IPS-15b (cell line): ENCODE measurements at regions not wholly inside any gene's neighbourhood (a gene's known extent, or its start where the extent isn't known, plus 50 kb on each side); places are given as distances from the start of the nearest gene placed in this dataset.

ENCODE experiments used
- H3K27me3 ChIP-seq: one replicate; pipeline ENCODE4 v1.6.1; 2013; ENCODE audit warnings: low read length; ENCODE audit not compliant: control insufficient read depth, insufficient read depth
- H3K36me3 ChIP-seq: one replicate; pipeline ENCODE4 v1.6.1; 2013; ENCODE audit warnings: low read length; ENCODE audit not compliant: control insufficient read depth, insufficient read depth
- H3K4me1 ChIP-seq: one replicate; pipeline ENCODE4 v1.6.1; 2013; ENCODE audit warnings: mild to moderate bottlenecking, low read length; ENCODE audit not compliant: control insufficient read depth, insufficient read depth
- H3K4me3 ChIP-seq: one replicate; pipeline ENCODE4 v1.5.1; 2013; ENCODE audit warnings: low read depth, low read length
- H3K9ac ChIP-seq: one replicate; pipeline ENCODE4 v1.6.1; 2013; ENCODE audit warnings: low read depth, mild to moderate bottlenecking, low read length
- H3K9me3 ChIP-seq: one replicate; pipeline ENCODE4 v1.6.1; 2013; ENCODE audit warnings: mild to moderate bottlenecking, low read length; ENCODE audit not compliant: control insufficient read depth, insufficient read depth

DNA sequence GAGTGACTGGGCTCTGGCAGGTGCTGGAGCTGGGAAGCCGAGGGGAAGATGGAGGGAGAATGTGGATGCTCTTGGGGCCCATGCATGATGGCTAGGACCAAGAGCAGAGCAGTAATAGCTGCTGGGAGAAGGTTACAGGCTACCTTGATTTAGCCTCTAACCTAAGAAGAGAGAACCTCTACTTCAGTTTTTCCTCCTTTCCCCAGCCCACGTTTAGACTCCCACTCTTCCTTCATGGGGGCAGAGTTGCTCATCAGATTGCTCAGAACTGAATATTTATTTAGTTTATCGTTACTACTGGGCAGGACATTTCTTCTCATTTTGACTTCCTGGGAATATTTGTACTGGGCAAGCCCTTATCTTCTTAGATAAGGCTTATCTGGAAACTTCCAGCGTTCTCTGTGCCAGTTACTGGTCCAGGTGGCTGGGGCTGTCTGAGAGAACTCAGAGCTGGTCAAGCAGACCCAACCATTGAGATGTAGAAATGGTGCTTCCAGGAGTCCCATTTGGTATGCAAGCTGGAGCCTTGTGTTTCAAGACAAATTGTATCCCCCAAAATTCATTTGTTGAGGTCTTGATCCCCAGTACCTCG is 442.9 kb upstream of the BOD1L1 start:
- no peak overlapping the region for H3K4me3 ChIP-seq
- no peak overlapping the region for H3K9ac ChIP-seq
- no peaks in the 10 kb centered on the region for H3K36me3 ChIP-seq
- no peaks in the 10 kb centered on the region for H3K27me3 ChIP-seq
- H3K9me3 ChIP-seq = peaks cover 12% of the 10 kb centered on the region
- no peaks in the 10 kb centered on the region for H3K4me1 ChIP-seq

DNA sequence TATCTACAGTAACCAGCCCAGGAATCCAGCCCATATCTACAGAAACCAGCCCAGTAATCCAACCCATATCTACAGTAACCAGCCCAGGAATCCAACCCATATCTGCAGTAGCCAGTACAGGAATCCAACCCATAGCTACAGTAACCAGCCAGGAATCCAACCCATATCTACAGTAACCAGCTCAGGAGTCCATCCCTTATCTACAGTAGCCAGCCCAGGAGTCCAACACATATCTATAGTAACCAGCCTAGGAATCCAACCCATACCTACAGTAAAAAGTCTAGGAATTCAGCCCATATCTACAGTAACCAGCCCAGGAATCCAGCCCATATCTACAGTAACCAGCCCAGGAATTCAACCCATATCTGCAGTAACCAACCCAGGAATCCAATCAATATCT is 445.0 kb upstream of the BOD1L1 start:
- Histone ChIP-seq H3K4me3 (no peak overlapping the region), H3K4me1 (no peaks in the 10 kb centered on the region), H3K9me3 (peaks cover 12% of the 10 kb centered on the region), H3K9ac (no peak overlapping the region), H3K27me3 (no peaks in the 10 kb centered on the region), H3K36me3 (no peaks in the 10 kb centered on the region)

DNA sequence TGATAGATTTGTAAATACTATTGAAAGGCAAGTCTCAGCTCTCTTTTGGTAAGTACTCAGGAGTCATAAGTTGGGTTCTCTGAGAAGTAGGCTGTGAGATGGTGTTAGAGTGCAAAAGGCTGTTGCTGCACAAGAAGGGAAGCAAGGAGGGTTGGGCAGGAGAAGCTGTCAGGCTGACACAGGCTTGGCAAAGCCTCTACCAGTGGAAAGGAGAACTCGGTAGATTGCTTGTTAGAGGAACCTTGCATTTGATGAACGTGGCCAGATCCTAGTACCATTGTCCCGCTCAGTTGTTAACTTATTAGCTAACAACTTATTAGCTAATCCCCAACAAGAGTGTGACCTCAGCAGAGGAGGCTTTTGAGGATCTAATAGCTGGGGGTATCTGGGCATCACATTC is 449.3 kb upstream of the BOD1L1 start:
- no peaks in the 10 kb centered on the region for H3K27me3 ChIP-seq
- no peaks in the 10 kb centered on the region for H3K36me3 ChIP-seq
- H3K9me3 ChIP-seq = peaks cover 7% of the 10 kb centered on the region
- no peaks in the 10 kb centered on the region for H3K4me1 ChIP-seq
- H3K4me3 ChIP-seq = no peak overlapping the region
- H3K9ac ChIP-seq = no peak overlapping the region

DNA sequence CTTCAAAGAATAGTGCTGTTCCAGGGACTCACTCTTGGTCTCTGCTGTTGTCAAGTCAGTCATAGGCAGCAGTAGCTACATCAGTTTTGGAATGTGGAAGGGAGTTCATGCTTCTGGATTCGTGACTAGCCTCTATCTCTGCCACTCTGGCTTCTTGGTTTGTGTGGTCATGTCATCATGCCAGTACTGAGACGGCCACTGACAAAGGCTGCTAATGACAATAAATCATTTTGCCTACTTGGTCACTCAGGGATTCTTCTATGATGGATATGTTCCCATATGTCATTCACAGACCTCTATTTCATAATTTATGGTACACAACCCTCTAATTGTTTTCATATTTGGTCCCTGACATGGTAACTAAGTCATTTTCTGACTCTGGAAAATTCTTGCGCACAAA is 450.8 kb upstream of the BOD1L1 start:
- no peak overlapping the region for H3K9ac ChIP-seq
- H3K4me1 ChIP-seq = no peaks in the 10 kb centered on the region
- no peaks in the 10 kb centered on the region for H3K9me3 ChIP-seq
- no peaks in the 10 kb centered on the region for H3K36me3 ChIP-seq
- H3K4me3 ChIP-seq = no peak overlapping the region
- no peaks in the 10 kb centered on the region for H3K27me3 ChIP-seq

DNA sequence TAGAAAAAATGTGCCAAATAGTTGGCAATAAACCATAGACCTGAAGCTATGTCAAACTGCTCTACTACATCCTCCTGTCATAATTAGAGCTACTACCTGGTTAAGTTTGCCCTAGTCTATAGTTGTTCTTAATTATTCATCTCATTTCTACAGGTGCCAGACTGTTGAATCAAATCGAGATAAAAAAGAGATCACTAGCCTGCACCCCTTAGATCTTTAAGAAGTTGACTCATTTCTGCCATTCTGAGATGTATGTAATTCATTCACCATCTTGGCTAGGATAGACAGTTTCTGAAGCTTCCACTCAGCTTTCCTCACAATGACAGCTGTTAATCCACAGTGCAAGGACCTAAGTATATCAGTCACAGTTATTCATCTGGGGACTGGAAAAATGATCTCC is 452.1 kb upstream of the BOD1L1 start:
- Histone ChIP-seq H3K9ac (no peak overlapping the region), H3K36me3 (no peaks in the 10 kb centered on the region), H3K4me3 (no peak overlapping the region), H3K27me3 (no peaks in the 10 kb centered on the region), H3K4me1 (peaks cover 5% of the 10 kb centered on the region), H3K9me3 (no peaks in the 10 kb centered on the region)

DNA sequence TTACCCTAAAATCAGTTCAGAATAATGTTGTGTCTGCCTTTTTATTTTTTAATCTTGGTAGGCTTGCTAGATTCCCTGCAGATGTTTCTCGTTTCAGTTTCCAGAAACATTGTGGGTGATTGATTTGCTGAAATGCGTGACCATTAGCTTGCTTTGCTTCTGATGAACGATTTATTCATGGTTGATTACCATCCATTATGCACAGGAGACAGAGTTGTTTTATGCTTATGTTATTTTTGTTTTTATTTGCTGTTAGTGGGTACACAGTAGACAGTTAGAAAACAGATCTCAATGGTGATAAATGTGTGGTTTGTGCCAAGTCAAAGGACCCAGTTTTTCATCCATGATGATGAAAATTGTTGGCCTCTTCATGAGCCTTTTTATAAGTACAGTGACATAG is 455.6 kb upstream of the BOD1L1 start:
- Histone ChIP-seq H3K36me3 (no peaks in the 10 kb centered on the region), H3K9ac (no peak overlapping the region), H3K4me3 (no peak overlapping the region), H3K4me1 (peaks cover 5% of the 10 kb centered on the region), H3K27me3 (no peaks in the 10 kb centered on the region), H3K9me3 (no peaks in the 10 kb centered on the region)

DNA sequence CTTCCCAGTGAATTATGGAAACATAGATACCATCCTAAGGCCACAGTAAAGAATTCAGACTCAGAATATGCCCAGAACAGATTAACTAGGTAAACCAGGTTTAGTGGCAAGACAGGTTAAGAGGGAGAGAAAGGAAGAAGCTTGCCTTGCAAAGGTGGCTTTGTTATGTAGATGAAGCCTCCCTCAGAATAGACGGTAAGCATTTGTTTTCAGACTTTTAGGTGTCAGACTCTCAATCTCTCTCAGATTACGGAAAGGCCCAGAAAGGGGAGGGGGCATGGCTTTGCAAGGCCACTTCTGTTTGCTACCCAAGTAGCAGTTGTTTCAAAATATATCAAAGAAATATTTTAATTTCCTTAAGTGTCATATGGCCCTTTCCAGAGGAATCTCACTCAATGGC is 457.1 kb upstream of the BOD1L1 start:
- peaks cover 5% of the 10 kb centered on the region for H3K4me1 ChIP-seq
- no peaks in the 10 kb centered on the region for H3K27me3 ChIP-seq
- H3K36me3 ChIP-seq = no peaks in the 10 kb centered on the region
- no peak overlapping the region for H3K9ac ChIP-seq
- no peaks in the 10 kb centered on the region for H3K9me3 ChIP-seq
- no peak overlapping the region for H3K4me3 ChIP-seq

DNA sequence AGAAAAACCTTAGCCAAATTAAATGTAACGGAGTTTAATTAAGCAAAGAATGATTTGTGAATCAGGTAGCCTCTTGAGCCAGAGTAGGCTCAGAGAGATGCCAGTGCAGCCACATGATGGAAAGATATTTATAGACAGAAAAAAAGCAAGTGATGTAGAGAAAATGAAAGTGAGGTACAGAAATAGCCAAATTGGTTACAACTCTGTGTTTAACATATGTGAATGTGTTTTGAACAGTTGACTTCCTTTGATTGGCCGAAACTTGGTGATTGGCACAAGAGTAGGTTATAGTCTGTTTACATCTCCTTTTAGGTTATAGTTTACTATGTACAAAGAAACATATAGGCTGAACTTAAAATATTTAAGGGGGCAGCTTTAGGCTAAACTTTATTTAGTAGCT is 459.9 kb upstream of the BOD1L1 start:
- Histone ChIP-seq H3K9ac (no peak overlapping the region), H3K4me3 (no peak overlapping the region), H3K9me3 (no peaks in the 10 kb centered on the region), H3K4me1 (peaks cover 5% of the 10 kb centered on the region), H3K27me3 (no peaks in the 10 kb centered on the region), H3K36me3 (no peaks in the 10 kb centered on the region)

DNA sequence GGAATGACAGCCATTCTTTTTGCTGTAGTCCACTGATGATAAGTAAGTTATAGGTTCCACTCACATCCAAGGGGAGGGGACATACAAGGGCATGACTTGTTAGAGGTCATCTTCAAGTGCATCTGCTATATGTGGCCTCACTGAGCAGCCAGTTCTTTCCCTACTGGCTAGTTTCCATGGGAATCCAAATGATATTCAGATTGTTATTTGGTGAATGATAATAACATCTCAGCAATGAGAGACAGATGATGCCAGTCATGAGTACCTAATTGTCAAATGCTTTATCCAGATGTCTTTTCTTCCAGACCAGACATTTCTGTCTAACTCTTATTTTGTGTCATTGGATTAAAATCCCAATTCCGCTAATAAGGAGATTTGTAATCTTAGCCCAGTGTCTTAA is 460.4 kb upstream of the BOD1L1 start:
- Histone ChIP-seq H3K9me3 (no peaks in the 10 kb centered on the region), H3K4me1 (peaks cover 5% of the 10 kb centered on the region), H3K36me3 (no peaks in the 10 kb centered on the region), H3K27me3 (no peaks in the 10 kb centered on the region), H3K9ac (no peak overlapping the region), H3K4me3 (no peak overlapping the region)

DNA sequence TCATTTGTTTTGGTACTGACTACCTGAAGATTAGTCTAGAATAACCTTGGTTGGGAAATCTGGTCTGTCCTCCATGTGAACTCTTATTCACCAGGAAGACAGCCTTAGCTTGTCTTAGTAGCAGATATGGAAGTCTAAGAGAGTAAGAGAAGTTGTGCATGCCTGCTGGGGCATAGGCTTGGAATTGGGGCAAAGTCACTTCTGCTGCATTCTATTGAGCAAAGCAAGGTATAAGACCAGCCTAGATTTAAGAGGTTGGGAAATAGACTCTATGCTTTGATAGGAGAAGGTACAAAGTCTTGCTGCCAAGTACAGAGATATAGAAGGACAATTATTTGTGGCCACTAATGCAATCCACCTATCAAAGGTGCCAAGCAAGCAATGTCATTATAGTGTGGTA is 464.0 kb upstream of the BOD1L1 start:
- H3K36me3 ChIP-seq = no peaks in the 10 kb centered on the region
- H3K4me3 ChIP-seq = no peak overlapping the region
- no peaks in the 10 kb centered on the region for H3K9me3 ChIP-seq
- H3K4me1 ChIP-seq = no peaks in the 10 kb centered on the region
- no peak overlapping the region for H3K9ac ChIP-seq
- H3K27me3 ChIP-seq = no peaks in the 10 kb centered on the region

DNA sequence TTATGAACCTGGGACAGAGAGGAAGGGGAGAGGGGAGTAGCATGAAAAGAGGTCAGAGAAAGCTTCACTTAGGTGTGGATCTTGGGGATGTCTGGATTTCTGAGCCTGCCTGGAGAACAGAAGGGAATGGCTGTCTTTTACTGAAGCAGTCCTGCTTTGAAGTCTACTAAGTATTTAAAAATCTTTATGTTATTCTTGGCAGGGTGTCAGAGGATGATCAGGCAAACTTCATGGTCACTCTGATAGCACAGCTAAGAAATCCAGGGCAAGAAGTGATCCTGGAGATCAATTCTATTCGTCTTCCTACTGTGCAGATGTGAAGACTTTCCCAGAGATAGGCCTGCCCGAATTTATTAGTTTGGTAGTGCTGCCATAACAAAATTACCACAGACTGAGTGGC is 464.4 kb upstream of the BOD1L1 start:
- Histone ChIP-seq H3K4me3 (no peak overlapping the region), H3K9ac (no peak overlapping the region), H3K4me1 (no peaks in the 10 kb centered on the region), H3K9me3 (no peaks in the 10 kb centered on the region), H3K36me3 (no peaks in the 10 kb centered on the region), H3K27me3 (no peaks in the 10 kb centered on the region)

DNA sequence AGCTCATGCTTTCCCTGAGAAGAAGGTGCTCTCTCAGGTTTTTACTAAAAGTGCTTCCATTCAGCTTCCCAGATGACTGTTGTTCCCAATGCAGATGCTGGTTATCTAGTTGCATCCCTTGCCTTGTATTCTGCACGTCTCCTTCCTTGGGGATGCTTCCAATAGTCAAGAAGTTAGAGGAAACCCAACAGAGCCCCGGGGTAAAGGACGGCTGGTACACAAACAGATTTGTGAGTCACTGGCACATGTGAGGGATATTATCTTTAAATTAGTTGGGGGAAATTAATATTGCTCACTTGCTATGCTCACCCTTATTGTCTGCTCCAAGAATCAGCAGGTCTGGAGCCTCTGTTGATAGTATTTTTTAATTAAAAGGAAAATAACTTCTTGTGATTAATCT is 465.2 kb upstream of the BOD1L1 start:
- H3K4me1 ChIP-seq = no peaks in the 10 kb centered on the region
- no peaks in the 10 kb centered on the region for H3K36me3 ChIP-seq
- H3K9ac ChIP-seq = no peak overlapping the region
- no peaks in the 10 kb centered on the region for H3K27me3 ChIP-seq
- no peaks in the 10 kb centered on the region for H3K9me3 ChIP-seq
- H3K4me3 ChIP-seq = no peak overlapping the region

DNA sequence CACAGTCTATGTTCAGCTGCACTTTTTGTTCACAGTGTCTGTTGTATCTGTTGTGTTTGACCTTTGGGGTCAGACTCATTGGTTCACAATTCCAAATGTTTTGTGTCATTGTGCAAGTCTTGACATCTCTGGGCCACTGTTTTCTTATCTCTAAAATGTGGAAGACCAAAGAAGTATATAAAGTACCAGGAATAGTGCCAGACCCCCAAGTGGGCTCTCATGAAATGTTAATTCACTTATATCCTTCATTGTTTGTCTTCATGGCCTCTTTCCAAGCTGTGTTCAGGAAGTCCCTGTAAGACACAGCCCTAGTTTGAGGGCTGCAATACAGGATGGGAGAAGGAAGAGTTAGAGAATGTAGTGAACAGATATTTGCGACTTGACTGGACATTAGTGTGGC is 468.3 kb upstream of the BOD1L1 start:
- Histone ChIP-seq H3K4me3 (no peak overlapping the region), H3K36me3 (no peaks in the 10 kb centered on the region), H3K9me3 (no peaks in the 10 kb centered on the region), H3K4me1 (no peaks in the 10 kb centered on the region), H3K9ac (no peak overlapping the region), H3K27me3 (no peaks in the 10 kb centered on the region)
